ENCODE measurements at regions not wholly inside any gene's neighbourhood (a gene's known extent, or its start where the extent isn't known, plus 50 kb on each side); places are given as distances from the start of the nearest gene placed in this dataset.

DNA sequence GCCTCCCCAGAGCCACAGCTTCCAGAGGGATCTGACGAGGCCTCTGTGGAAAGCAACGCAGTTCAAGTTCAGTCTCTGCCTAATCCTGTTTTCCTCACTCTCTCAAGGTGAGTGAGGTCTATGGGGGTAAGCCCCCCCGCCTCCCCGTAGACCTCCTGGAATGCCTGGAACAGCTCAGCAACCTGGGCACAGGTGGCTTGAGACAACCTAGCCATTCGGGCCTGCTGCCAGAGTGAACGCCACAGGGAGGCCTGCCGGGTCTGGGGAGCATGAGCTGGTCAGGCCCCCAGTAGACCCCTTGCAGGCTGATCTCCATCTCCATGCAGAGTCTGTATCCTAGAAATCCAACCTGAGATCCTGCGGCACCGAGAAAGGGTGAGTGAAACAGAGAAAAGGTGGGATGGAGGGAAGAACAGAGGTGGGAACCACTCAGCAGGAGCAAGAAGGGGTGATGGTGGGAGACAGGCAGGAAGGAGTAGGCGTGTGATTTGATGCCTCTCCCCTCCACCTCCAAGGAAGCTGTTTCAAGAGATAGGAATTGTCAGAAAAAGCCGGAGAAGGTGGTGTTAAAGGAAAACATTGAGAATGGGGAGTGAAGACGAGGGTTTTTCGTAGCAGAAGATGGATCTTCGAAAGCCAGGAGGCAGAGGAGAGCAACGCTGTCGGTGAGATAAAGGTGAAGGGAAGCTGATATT is 123.1 kb upstream of the PRMT8 start:
- TF ChIP-seq EZH2phosphoT487 (IDR thresholded peaks at IDR 0.05; ENCODE audit: low read depth, severe bottlenecking, unreplicated experiment), result no peak
- no peaks in the 10 kb centered on the region for H3K9me2 ChIP-seq (replicated peaks; ENCODE audit: insufficient read depth)
- H3K9me3 ChIP-seq (ENCODE audit: low read depth), result no peaks in the 10 kb centered on the region
- H3K36me3 ChIP-seq (replicated peaks; ENCODE audit: insufficient read depth, low read depth), result no peaks in the 10 kb centered on the region
- H4K20me1 ChIP-seq (ENCODE audit: insufficient read depth, poor library complexity, severe bottlenecking), result no peaks in the 10 kb centered on the region
- H3K27me3 ChIP-seq, result peaks cover 81% of the 10 kb centered on the region
- no peak overlapping the region for H3K27ac ChIP-seq
- H3K4me3 ChIP-seq, result no peak overlapping the region
- H3K79me2 ChIP-seq, result no peaks in the 10 kb centered on the region
- no peak for DNase-seq (ENCODE audit: low spot score)
- H2AFZ ChIP-seq, result no peak overlapping the region
- 91% methylated on average over 16 of the region's 16 CpGs for WGBS (ENCODE audit: low lambda C conversion rate, missing lambda C conversion rate)
- peaks cover 2% of the 10 kb centered on the region for H3K4me1 ChIP-seq (ENCODE audit: insufficient read depth)
- no peak overlapping the region for H3K4me2 ChIP-seq

DNA sequence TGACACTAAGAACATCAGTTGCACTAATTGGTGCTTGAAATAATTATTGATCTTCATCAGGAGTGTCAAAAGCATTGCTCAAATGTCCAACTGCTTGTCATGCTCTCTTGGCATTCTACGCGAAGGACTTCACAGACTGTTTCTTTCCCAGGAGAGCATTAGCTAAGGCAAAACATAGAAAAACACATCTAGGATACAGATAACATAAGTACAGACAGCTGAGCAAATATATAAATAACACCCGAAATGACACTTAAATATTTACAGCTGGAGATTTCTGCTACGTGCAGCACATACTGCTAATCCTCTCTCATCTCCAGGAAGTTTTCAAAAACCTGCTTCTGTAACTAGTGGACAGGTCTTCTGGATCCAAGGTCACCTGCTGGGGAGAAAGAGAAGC is 120.0 kb upstream of the PRMT8 start:
- H3K9me2 ChIP-seq (replicated peaks; ENCODE audit: insufficient read depth), result no peaks in the 10 kb centered on the region
- TF ChIP-seq EZH2phosphoT487 (IDR thresholded peaks at IDR 0.05; ENCODE audit: low read depth, severe bottlenecking, unreplicated experiment), result no peak
- TF ChIP-seq EZH2 (IDR thresholded peaks at IDR 0.05; ENCODE audit: borderline replicate concordance), result no peak
- TF ChIP-seq, protein P1, sequence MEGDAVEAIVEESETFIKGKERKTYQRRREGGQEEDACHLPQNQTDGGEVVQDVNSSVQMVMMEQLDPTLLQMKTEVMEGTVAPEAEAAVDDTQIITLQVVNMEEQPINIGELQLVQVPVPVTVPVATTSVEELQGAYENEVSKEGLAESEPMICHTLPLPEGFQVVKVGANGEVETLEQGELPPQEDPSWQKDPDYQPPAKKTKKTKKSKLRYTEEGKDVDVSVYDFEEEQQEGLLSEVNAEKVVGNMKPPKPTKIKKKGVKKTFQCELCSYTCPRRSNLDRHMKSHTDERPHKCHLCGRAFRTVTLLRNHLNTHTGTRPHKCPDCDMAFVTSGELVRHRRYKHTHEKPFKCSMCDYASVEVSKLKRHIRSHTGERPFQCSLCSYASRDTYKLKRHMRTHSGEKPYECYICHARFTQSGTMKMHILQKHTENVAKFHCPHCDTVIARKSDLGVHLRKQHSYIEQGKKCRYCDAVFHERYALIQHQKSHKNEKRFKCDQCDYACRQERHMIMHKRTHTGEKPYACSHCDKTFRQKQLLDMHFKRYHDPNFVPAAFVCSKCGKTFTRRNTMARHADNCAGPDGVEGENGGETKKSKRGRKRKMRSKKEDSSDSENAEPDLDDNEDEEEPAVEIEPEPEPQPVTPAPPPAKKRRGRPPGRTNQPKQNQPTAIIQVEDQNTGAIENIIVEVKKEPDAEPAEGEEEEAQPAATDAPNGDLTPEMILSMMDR (IDR thresholded peaks at IDR 0.05; ENCODE audit: poor library complexity), result no peak
- H3K36me3 ChIP-seq (replicated peaks; ENCODE audit: insufficient read depth, low read depth), result no peaks in the 10 kb centered on the region
- no peak overlapping the region for H3K27ac ChIP-seq
- H3K79me2 ChIP-seq, result no peaks in the 10 kb centered on the region
- no peaks in the 10 kb centered on the region for H4K20me1 ChIP-seq (ENCODE audit: insufficient read depth, poor library complexity, severe bottlenecking)
- 46% methylated on average over 4 of the region's 4 CpGs for WGBS (ENCODE audit: low lambda C conversion rate, missing lambda C conversion rate)
- H2AFZ ChIP-seq, result no peak overlapping the region
- no peaks in the 10 kb centered on the region for H3K9me3 ChIP-seq (ENCODE audit: low read depth)
- H3K4me1 ChIP-seq (ENCODE audit: insufficient read depth), result no peaks in the 10 kb centered on the region
- DNase-seq (ENCODE audit: low spot score), result no peak
- H3K4me3 ChIP-seq, result no peak overlapping the region
- no peak overlapping the region for H3K4me2 ChIP-seq
- H3K27me3 ChIP-seq, result peaks cover 56% of the 10 kb centered on the region

DNA sequence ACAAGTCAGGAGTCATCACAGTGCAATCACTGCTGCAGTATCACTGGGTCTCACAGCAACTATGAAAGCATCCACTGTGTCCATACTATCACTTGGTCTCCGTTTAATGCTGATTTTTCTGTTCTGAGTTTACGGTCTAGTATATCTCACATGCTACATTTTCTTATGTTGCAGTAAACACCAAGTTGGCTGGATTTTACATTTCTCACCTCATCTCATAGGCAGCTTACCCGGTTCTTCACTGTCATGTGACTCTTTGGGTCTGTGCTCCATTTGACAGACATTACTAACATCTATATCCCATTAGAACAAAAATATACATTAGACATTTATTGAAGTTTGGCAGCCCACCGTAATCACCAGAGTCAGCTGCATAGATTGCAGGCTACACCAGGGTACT is 115.7 kb upstream of the PRMT8 start:
- H3K4me1 ChIP-seq (ENCODE audit: insufficient read depth), result peaks cover 8% of the 10 kb centered on the region
- WGBS (ENCODE audit: low lambda C conversion rate, missing lambda C conversion rate), result 86% methylated on average over 4 of the region's 4 CpGs
- no peaks in the 10 kb centered on the region for H3K79me2 ChIP-seq
- no peaks in the 10 kb centered on the region for H3K9me3 ChIP-seq (ENCODE audit: low read depth)
- H3K27ac ChIP-seq, result no peak overlapping the region
- H3K27me3 ChIP-seq, result peaks cover 25% of the 10 kb centered on the region
- DNase-seq (ENCODE audit: low spot score), result no peak
- H3K4me2 ChIP-seq, result no peak overlapping the region
- no peaks in the 10 kb centered on the region for H4K20me1 ChIP-seq (ENCODE audit: insufficient read depth, poor library complexity, severe bottlenecking)
- TF ChIP-seq EZH2 (IDR thresholded peaks at IDR 0.05; ENCODE audit: borderline replicate concordance), result no peak
- TF ChIP-seq, protein P1 (IDR thresholded peaks at IDR 0.05; ENCODE audit: poor library complexity), result no peak
- no peak for TF ChIP-seq EZH2phosphoT487 (IDR thresholded peaks at IDR 0.05; ENCODE audit: low read depth, severe bottlenecking, unreplicated experiment)
- H3K36me3 ChIP-seq (replicated peaks; ENCODE audit: insufficient read depth, low read depth), result no peaks in the 10 kb centered on the region
- no peak overlapping the region for H2AFZ ChIP-seq
- H3K4me3 ChIP-seq, result no peak overlapping the region
- no peaks in the 10 kb centered on the region for H3K9me2 ChIP-seq (replicated peaks; ENCODE audit: insufficient read depth)

- no peak overlapping the region for H3K4me2 ChIP-seq
- no peaks in the 10 kb centered on the region for H3K79me2 ChIP-seq
- 74% methylated on average over 5 of the region's 5 CpGs for whole genome bisulfite sequencing (ENCODE audit: low lambda C conversion rate, missing lambda C conversion rate)
These were observed 114.1 kb upstream of the PRMT8 start for GRCh38 chr12:3376779-3377455.

More at GRCh38 chr12:3376779-3377455, 114.1 kb upstream of the PRMT8 start:
- H3K4me1 ChIP-seq (ENCODE audit: insufficient read depth), result peaks cover 22% of the 10 kb centered on the region
- H2AFZ ChIP-seq, result no peak overlapping the region
- peaks cover 11% of the 10 kb centered on the region for H3K27me3 ChIP-seq
- H3K27ac ChIP-seq, result no peak overlapping the region
- no peaks in the 10 kb centered on the region for H4K20me1 ChIP-seq (ENCODE audit: insufficient read depth, poor library complexity, severe bottlenecking)
- TF ChIP-seq, protein P1 (IDR thresholded peaks at IDR 0.05; ENCODE audit: poor library complexity), result no peak
- no peak for TF ChIP-seq EZH2 (IDR thresholded peaks at IDR 0.05; ENCODE audit: borderline replicate concordance)
- TF ChIP-seq EZH2phosphoT487 (IDR thresholded peaks at IDR 0.05; ENCODE audit: low read depth, severe bottlenecking, unreplicated experiment), result no peak
- no peaks in the 10 kb centered on the region for H3K36me3 ChIP-seq (replicated peaks; ENCODE audit: insufficient read depth, low read depth)
- DNase-seq (ENCODE audit: low spot score), result no peak
- H3K9me3 ChIP-seq (ENCODE audit: low read depth), result no peaks in the 10 kb centered on the region
- no peaks in the 10 kb centered on the region for H3K9me2 ChIP-seq (replicated peaks; ENCODE audit: insufficient read depth)
- no peak overlapping the region for H3K4me3 ChIP-seq

Measured in hepatocyte (in vitro differentiated cells).